HG03442 (cell line): ENCODE measurements at regions not wholly inside any gene's neighbourhood (a gene's known extent, or its start where the extent isn't known, plus 50 kb on each side); places are given as distances from the start of the nearest gene placed in this dataset.

Source experiments
- ATAC-seq: cut with Tn5 transposase; IDR thresholded peaks from one replicate; pipeline ENCODE4 v1.9.1; 2021; ENCODE audit warnings: mild to moderate bottlenecking, moderate library complexity; ENCODE audit not compliant: unreplicated experiment

- no peak for ATAC-seq
Observed at GRCh38 chr9:129476821-129477611, 143.9 kb downstream of the C9orf50 start.

- ATAC-seq = no peak
Observed at GRCh38 chr9:129474740-129475404, 146.0 kb downstream of the C9orf50 start.

- ATAC-seq = no peak
Observed at GRCh38 chr9:129473523-129474244, 147.2 kb downstream of the C9orf50 start.

GRCh38 chr9:129472651-129473102 is 148.2 kb downstream of the C9orf50 start:
- ATAC-seq = no peak

DNA sequence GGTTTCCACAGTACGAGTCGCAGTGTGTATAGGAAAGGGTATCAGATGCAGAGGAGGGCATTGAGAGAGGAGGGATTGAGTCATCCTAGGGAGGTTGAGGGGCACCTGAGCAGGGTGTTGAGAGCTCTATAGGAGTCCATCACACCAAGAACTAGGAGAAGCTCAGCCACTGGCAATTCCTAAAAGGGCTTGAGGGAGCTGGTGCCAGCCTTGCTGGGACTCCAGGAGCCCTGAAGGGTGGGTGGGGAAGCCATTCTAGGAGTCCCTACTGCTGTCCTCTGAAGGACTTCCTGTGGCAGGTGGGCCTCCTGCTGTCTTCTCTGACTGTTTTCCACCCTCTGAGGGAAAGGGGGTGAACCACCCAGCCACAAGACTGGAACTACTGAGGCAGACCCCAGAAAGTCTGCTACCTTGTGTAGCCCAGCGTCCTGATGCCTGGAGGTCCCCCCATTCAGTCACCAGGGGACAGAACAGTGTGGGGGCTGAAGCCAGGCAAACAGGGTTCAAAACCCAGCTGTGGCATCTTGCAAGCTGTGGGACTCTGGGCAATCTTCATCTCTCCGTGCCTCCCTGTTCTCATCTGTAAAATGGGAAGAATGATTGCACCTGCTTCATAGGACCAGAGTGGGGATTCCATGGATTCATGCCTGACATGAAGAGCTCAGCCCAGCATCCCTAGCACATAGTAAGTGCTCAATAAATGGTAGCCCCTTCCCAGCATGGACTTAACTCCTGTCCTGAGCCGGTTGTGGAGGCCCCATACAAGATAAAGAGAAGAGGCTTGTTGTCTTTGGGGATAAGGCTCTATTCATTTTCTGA is 149.5 kb downstream of the C9orf50 start:
- ATAC-seq = no peak

DNA sequence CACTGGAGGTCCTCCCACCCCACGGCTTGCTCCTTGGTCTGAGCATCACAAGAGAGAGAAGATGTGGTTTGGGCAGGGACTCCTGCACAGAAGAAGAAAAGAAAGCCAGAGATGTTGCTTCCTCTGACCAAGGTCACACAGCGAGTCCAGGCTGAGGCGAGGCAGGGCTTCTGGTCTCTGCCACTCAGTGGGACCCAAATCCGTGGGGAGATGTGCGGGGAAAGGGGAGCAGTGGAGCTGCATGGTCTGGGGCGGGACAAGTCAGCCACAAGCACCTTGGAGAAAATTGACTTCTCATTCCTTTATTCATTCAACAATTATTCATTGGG is 150.9 kb downstream of the C9orf50 start:
- ATAC-seq = no peak

GRCh38 chr9:129469188-129469987 is 151.5 kb downstream of the C9orf50 start:
- no peak for ATAC-seq

DNA sequence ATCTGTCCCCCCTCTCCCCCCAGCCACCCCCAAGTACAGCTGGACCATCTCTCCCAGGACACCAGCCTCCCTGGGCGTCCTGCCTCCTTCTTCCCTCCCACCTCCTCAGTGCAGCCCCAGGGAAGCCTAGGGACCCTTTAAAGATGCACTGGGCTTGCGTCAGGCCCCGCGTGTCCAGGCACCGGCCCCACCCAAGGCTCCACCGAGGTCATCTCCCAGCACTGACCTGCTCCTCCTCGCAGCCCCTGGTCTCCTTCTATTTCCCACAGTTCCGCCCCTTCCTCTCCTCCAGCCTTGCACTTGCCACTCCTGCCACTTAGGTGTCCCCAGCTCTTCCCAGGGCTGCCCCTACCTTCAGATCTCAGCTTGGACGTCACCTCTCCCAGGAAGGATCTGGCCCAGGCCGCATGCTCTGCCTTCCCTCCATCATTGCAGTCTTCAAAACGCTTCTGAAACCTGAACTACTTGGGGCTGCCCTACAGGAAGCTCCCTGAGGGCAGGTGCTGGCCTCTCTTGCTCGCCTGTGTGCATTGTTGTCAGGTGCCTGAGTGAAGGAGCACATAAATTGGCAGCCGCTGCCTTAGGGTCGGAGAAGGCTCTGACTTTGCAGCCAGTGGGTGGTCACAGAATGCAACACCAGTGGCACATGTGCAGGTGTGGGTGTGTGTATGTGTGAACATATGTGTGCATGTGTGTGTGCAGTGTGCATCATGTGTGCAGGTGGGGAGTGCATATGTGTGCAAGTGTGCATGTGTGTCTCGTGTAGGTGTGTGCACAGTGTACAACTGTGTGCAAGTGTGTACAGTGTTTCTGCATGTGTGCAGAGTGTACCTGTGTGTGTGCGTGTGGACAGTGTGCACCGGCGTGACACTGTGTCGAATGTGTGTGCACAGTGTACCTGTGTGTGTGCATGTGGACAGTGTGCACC is 152.9 kb downstream of the C9orf50 start:
- ATAC-seq = no peak

DNA sequence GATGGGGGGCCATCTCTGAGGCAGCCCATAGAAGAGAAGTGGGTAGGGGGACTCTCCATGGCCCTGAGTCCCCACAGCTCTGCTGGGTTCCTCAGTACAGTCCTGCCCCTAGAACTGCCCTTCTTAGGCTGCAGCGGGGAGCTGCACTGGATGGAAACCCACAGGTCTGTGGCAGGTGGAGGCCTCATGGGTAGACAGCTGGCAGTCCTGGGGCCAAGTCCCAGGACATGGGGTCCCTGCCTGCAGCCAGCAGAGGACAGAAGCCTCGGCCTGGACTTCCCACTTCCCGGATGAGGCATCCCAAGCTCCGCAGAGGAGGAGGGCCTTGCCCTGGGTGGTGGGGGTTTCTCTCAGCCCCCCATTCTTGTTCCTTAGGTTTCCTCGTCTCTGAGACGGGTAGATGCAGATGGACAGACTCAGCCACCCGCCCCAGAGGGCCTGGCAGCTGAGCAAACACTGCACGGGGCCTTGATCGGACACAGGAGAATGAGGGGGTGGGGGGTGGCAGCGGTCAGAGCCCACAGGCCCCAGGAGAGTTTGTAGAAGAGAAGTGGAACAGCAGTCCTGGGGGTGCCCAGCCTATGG is 153.8 kb downstream of the C9orf50 start:
- ATAC-seq = no peak

GRCh38 chr9:129465834-129466535 is 154.9 kb downstream of the C9orf50 start:
- no peak for ATAC-seq

DNA sequence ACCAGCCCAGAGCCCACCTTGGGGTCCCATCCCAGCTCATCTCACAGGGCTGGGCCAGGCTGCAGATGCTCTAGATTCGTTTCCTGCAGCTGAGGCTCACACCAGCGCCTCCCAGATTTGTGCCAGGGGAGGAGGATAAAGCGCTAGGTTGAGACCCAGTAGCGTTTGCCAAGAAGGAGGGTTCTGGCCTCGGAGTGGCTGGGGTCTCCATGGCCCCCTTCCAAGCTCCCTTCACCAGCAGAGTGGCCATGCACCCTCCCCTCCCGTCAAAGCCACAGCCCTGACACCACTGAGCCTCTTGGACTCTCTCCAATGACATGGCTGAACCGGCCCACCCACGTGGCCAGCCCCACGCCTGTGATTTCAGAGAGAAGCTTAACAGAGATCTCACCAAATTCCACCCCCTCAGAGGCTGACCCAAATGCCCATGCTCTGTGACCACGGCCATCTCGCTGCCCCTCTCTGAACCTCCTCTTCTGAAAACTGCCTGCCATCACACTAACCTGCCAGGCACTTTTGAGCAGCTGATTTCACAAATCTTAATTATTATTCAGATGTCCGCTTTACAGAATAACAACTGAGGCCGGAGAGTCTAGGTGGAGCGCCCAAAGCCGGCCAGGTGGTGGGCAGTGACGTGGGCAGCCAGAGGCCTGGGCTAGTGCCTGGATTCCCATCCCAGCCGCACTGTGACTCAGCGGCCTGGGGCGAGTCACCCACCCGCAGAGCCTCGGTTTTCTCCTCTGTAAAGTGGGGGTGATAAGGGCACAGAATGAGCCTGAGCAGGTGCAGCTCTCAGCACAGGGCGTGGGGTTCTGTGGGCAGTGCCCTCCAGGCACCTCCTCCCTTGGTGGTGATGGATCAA is 155.7 kb downstream of the C9orf50 start:
- no peak for ATAC-seq

- ATAC-seq = no peak
Observed at GRCh38 chr9:129463994-129464393, 156.9 kb downstream of the C9orf50 start.

- ATAC-seq = no peak
Observed at GRCh38 chr9:129463477-129463876, 157.4 kb downstream of the C9orf50 start.

- no peak for ATAC-seq
Observed at GRCh38 chr9:129462360-129462759, 158.5 kb downstream of the C9orf50 start.

- ATAC-seq = peak; percentile 72
Observed at GRCh38 chr9:129460323-129461261, 160.3 kb downstream of the C9orf50 start.
